Thoracic aorta (tissue), 2 donors: ENCODE measurements at regions not wholly inside any gene's neighbourhood (a gene's known extent, or its start where the extent isn't known, plus 50 kb on each side); places are given as distances from the start of the nearest gene placed in this dataset.

Experiments
- ATAC-seq: fragments of 150-250 bp; one replicate; pipeline ENCODE4 v1.8.0; 2017; ENCODE audit warnings: low read depth; ENCODE audit not compliant: insufficient number of reproducible peaks, low FRiP score
- DNase-seq: peaks from one replicate; pipeline ENCODE4 v3.0.0-alpha.2; 2020; ENCODE audit warnings: low spot score
- H3K27ac ChIP-seq, 2 donors: fragments of 200-600 bp; sonication (generic); 1 replicate in 1 of 2; 2 replicates in 1 of 2; pipeline ENCODE4 v1.5.1; 2016; ENCODE audit warnings: mild to moderate bottlenecking in 2 of 2, moderate library complexity in 2 of 2
- H3K27me3 ChIP-seq: fragments of 200-600 bp; sonication (generic); replicated peaks from 2 replicates; pipeline ENCODE4 v1.6.0; 2016; ENCODE audit warnings: mild to moderate bottlenecking; ENCODE audit not compliant: insufficient read depth
- H3K36me3 ChIP-seq: fragments of 200-600 bp; sonication (generic); one replicate; pipeline ENCODE4 v1.5.1; 2016
- H3K4me1 ChIP-seq, 2 donors: fragments of 200-600 bp; sonication (generic); 1 replicate in 1 of 2; 2 replicates in 1 of 2; pipeline versions ENCODE4 v1.5.1 to v1.6.0; 2016; ENCODE audit warnings: low read depth in 2 of 2, mild to moderate bottlenecking in 1 of 2; ENCODE audit not compliant: control insufficient read depth in 1 of 2
- H3K4me3 ChIP-seq: fragments of 200-600 bp; sonication (generic); 2 replicates; pipeline ENCODE4 v1.5.1; 2016; ENCODE audit warnings: mild to moderate bottlenecking
- H3K9me3 ChIP-seq: fragments of 200-600 bp; sonication (generic); 2 replicates; pipeline ENCODE4 v1.5.1; 2016
- TF ChIP-seq, protein P1 (sequence below): fragments of 200-600 bp; sonication (generic); IDR thresholded peaks from one replicate; pipeline ENCODE4 v1.5.1; 2019; ENCODE audit warnings: antibody characterized with exemption

DNA sequence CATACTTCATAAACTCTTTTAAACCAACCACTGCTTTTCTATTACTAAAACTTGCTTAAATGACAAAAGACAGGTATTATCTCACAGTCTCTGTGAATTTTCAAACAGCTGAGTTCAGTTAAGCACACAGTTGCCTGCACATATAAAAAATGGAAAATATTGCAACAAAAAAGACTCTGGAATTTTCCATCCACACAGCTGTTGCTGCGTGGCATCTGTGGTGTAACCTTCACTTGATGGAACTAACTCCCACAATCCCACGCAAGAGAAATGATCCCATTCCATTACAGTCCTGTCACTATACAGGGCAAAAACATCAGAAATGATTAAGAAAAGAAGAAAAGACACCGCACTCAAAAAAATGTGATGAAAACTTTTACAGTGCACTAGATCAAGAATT, 149.8 kb upstream of the TBL1X start:
- Histone ChIP-seq H3K36me3 (no peaks in the 10 kb centered on the region), H3K27ac (no peak overlapping the region), H3K27me3 (no peaks in the 10 kb centered on the region), H3K4me1 (peaks cover 0 to 12% of the 10 kb centered on the region in 2 donors), H3K4me3 (no peak overlapping the region), H3K9me3 (no peaks in the 10 kb centered on the region)
- ATAC-seq (no peak), DNase-seq (no peak)
- TF ChIP-seq, protein P1, sequence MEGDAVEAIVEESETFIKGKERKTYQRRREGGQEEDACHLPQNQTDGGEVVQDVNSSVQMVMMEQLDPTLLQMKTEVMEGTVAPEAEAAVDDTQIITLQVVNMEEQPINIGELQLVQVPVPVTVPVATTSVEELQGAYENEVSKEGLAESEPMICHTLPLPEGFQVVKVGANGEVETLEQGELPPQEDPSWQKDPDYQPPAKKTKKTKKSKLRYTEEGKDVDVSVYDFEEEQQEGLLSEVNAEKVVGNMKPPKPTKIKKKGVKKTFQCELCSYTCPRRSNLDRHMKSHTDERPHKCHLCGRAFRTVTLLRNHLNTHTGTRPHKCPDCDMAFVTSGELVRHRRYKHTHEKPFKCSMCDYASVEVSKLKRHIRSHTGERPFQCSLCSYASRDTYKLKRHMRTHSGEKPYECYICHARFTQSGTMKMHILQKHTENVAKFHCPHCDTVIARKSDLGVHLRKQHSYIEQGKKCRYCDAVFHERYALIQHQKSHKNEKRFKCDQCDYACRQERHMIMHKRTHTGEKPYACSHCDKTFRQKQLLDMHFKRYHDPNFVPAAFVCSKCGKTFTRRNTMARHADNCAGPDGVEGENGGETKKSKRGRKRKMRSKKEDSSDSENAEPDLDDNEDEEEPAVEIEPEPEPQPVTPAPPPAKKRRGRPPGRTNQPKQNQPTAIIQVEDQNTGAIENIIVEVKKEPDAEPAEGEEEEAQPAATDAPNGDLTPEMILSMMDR: no peak

DNA sequence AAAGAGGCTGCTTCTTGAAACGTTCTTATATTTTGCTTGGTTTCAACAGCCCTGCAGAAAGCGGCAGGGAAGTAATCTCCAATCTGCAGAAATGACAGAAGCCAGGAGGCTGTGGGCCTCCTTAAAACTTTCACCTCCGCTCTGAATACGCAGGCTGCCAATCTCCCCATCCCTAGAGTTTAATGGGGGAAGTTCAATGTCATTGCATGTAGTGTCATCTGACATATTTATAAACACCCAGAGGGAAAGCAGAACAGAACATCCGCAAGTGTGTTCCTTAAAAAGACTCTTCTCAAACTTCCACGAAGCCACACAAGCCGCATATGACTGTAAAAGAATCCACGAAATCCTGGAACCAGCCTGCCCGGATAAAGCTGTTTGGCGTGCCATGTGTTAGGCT, 148.8 kb upstream of the TBL1X start:
- H3K4me1 ChIP-seq: peaks cover 0 to 5% of the 10 kb centered on the region in 2 donors
- TF ChIP-seq, protein P1: no peak
- no peak overlapping the region for H3K27ac ChIP-seq
- DNase-seq: no peak
- no peaks in the 10 kb centered on the region for H3K27me3 ChIP-seq
- H3K36me3 ChIP-seq: no peaks in the 10 kb centered on the region
- no peak overlapping the region for H3K4me3 ChIP-seq
- no peaks in the 10 kb centered on the region for H3K9me3 ChIP-seq
- ATAC-seq: no peak

DNA sequence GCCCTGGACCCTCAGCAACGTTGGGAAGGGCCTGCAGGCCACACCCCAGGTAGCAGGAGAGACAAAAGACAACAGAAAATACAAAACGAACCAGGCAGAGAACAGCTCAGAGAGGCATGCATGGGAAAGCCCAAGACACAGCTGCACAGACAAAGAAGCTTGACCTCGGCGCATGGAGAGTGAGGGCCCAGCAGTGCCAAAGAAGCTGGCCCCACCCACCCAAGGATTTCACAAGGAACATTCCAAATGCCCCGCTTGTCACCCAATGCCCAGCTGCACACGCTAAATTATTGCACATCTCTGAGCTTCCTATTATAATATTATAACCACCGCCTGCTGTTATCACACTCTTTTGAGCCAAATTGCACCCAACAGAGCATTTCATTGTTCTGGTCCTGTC, 147.7 kb upstream of the TBL1X start:
- Histone ChIP-seq H3K27ac (no peak overlapping the region), H3K27me3 (no peaks in the 10 kb centered on the region), H3K4me3 (no peak overlapping the region), H3K9me3 (no peaks in the 10 kb centered on the region), H3K36me3 (no peaks in the 10 kb centered on the region), H3K4me1 (no peaks in the 10 kb centered on the region)
- TF ChIP-seq, protein P1: no peak
- no peak for ATAC-seq
- DNase-seq: no peak

DNA sequence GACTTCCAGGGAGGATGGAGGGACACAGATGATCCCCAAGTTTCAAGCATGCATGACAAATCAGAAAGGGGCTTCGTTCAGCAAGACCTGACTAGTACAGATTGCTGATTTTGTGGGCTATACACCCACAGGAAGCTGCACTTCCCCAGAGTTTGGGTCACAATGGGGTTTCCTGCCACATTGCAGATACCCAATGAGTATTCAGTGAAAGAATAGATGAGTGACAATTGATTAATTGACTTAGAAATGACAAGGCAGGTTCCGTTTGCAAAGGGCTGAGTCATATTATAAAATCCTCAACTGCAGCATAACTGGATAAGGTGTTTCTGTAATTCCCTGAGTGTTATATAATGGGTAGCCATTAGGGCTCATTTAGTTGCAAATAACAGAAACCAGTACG, 146.6 kb upstream of the TBL1X start:
- H3K4me3 ChIP-seq: no peak overlapping the region
- no peaks in the 10 kb centered on the region for H3K36me3 ChIP-seq
- TF ChIP-seq, protein P1: no peak
- H3K4me1 ChIP-seq: peaks cover 0 to 3% of the 10 kb centered on the region in 2 donors
- H3K27me3 ChIP-seq: no peaks in the 10 kb centered on the region
- no peaks in the 10 kb centered on the region for H3K9me3 ChIP-seq
- no peak overlapping the region for H3K27ac ChIP-seq
- ATAC-seq (no peak), DNase-seq (no peak)

DNA sequence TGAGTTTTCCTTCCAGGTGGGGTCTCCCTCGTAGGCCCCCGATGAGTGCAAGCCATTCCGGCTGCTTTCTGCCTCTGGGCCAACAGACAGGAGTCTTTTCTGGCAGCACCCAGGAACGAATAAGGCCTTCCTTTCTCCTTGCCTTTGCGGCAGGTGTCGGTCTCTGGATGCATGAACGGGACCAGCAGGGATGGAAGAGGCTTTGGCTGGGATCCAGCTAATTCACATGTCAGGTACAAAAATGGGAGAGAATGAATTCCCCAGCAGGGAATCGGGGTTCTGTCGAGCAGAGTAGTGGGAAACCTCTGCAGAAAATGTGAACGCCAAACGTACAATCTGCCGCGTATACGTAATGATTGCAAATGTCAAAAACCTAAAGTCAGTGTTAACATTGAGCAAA, 146.1 kb upstream of the TBL1X start:
- no peak for ATAC-seq
- no peaks in the 10 kb centered on the region for H3K9me3 ChIP-seq
- H3K36me3 ChIP-seq: no peaks in the 10 kb centered on the region
- TF ChIP-seq, protein P1: no peak
- H3K4me3 ChIP-seq: no peak overlapping the region
- H3K27me3 ChIP-seq: no peaks in the 10 kb centered on the region
- DNase-seq: no peak
- H3K27ac ChIP-seq: no peak overlapping the region
- peaks cover 0 to 3% of the 10 kb centered on the region in 2 donors for H3K4me1 ChIP-seq
